HG03457 (cell line): ENCODE measurements at regions not wholly inside any gene's neighbourhood (a gene's known extent, or its start where the extent isn't known, plus 50 kb on each side); places are given as distances from the start of the nearest gene placed in this dataset.
"Not testable (repeated sequence)": the region's sequence is repeated elsewhere in the genome, so short reads cannot be mapped to it uniquely, and the experiment has no call there.

ENCODE experiments used
- ATAC-seq: cut with Tn5 transposase; IDR thresholded peaks from one replicate; pipeline ENCODE4 v1.9.1; 2021; ENCODE audit warnings: moderate number of reproducible peaks; ENCODE audit not compliant: unreplicated experiment

GRCh38 chr5:162931501-162931900 lies 505.9 kb upstream of the CCNG1 start:
- no peak for ATAC-seq

DNA sequence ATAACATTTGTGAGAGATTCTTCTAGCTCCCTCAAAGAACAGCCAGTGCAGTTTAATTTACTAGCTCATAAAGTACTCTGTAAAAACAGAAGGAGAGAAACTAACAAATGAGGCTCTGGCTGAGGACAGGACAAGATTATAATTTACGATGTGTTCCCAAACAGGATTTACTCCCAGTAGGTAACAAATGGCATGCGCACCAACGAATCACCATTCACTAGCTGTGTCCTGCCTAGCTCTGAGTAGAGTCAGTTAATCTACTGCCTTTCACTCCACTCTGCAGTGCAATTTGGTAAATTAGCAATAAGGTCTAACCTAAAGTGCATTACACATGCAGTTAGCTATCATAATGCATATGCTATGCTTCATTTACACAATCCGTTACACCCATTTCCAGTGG lies 497.4 kb upstream of the CCNG1 start:
- no peak for ATAC-seq

DNA sequence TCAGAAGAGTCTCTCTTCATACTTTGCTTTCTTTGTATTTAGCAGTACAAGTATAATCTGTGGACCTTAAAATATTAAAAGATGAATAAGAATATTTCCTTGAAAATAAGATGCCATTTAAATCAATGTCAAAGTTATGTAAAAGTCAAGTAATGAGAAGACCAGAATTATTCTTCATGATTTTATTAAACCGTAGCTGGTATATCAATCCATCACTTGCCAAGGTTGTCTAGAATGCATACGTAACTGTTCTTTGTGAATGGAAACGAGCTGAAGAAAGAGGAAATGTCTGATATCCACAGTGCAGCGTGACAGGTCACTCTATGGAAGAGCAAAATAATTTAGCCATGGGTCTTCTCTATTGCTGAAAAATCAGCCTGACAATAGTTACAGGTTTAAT lies 488.7 kb upstream of the CCNG1 start:
- ATAC-seq = no peak

GRCh38 chr5:162956570-162956969 lies 480.8 kb upstream of the CCNG1 start:
- no peak for ATAC-seq

DNA sequence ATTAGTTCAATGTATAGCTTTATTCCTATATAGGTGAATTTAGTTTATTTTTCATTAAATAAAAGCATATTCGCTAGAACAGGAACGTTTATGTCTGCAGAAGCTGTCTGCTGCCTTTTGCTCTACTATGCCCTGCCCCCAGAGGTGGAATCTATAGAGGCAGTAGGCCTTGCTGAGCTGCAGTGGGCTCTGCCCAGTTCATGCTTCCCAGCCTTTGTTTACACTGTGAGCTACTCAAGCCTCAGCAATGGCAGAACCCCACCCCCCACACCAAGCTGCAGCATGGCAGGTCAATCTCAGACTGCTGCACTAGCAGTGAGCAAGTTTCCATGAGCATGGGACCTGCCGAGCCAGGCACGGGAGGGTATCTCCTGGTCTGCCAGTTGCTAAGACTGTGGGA lies 473.3 kb upstream of the CCNG1 start:
- ATAC-seq = not testable (repeated sequence)

- ATAC-seq = no peak
Observed at GRCh38 chr5:162990063-162990462, 447.3 kb upstream of the CCNG1 start.

DNA sequence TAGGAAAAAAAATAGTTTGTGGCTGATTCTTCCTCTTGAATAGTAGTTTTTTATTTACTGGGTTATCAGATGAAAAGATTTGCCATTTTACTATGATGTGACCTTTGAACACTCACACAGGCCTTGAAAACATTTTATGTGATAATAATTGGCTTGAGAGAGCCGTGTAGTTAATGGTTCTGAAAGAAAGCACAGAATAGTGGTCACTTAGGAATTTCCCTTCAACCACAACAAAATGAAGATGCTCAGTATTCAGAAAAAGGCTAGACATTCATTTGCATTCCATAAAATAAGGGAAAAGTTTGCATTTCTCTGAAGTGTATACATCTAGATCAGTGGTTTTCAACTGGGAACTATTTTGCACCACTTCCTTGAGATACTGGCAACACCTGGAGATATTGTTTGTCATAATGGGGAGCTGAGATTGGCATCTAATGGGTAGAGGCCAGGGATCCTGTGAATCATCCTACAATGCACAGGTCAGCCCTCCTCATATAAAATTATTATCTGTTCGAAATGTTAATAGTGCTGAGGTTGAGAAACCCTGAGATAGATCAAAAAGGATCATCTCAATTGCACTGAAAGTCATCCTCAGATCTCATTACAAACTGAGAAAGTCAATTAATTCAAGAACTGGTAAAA lies 446.4 kb upstream of the CCNG1 start:
- peak; percentile 95 for ATAC-seq

DNA sequence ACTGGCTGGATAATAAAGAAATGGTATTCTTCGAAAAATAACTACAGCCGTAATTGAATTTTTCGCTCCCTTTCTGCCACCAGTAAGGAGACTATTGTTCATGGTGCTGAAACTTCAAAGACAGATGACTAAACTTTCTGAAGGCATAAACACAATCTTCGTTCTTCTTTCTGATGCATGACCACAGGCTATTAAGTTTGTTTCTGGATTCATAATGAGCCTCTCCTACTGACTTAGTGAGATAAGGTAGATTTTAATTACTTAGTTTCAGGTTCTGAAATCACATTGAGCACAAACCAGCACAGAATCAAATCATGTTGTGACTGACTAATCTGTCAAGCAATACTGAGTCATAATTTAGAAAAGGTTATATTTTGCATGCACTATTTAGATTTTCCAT lies 441.8 kb upstream of the CCNG1 start:
- ATAC-seq = no peak

DNA sequence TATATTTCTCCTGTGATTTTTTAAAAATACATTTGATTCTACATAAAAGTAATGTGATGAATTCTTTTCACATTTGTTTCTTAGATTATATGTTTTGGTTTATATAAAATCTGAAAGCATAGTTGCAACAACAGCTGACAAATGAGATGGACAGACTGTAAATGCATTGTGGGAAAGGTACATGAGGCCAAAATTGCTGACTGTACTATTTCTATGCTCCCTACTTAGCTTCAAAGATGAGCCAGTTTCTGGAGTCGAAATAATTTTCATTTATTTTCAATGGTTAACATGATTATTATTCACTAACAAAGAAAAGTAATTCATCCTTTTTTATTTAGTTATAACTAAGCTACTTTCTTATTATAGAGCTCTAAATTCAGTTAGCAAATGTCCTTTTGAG lies 441.3 kb upstream of the CCNG1 start:
- no peak for ATAC-seq

DNA sequence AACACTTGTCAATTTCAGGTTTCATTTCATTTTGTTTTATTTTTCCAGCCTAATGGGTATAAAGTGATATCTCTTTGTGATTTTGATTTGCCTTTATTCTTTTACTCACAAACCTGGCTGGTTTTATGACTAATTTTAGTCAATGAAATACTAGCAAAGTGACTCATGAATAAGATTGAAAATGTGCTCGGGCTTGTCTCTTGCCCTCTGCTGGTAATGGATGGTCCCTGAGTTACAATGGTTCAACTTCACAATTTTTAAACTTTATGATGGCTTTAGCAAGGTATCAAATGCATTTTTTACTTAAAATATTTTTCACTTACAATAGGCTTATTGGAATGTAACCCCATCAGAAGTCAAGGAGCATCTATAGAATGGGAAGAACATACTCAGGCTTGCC lies 431.4 kb upstream of the CCNG1 start:
- ATAC-seq = no peak

DNA sequence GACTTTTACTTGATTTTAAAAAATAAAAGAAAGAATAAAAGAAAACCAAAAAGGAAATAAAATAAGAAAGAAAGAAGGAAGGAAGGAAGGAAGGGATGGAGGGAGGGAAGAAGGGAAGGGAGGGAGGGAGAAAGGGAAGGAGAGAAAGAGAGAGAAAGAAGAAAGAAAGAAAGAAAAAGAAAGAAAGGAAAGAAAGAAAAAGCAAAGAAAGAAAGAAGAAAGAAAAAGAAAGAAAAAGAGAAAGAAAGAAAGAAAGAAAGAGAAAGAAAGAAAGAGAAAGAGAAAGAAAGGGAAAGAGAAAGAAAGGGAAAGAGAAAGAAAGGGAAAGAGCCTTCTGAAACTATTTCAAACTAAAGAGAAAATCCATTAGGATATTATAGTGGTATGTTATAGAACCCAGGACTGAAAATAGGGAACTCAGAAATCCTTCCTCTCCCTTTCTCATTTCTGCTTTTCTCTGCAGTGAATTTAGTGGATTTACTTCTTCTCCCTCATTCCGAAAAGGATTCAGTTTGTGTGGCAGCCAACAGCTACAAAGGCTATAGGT lies 414.7 kb upstream of the CCNG1 start:
- no peak for ATAC-seq

DNA sequence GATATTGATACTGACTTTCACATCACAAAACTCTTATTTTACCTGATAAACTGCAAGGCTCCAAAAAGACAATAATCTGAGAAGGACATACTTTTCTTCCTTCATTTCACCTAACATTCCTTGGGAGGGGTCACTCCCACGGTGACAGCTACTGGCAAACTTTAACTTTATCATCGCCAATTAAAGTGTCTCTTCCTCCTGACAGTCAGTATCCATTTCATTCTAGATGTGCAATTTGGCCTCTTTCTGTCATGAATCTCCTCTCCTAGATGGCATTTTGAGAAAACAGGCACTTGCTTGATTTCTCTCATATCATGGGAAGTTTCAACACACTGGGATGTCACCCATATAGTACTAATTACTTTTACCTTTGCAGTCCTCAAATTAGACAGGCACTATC lies 413.5 kb upstream of the CCNG1 start:
- no peak for ATAC-seq

- ATAC-seq = no peak
Observed at GRCh38 chr5:163024936-163025335, 412.5 kb upstream of the CCNG1 start.

DNA sequence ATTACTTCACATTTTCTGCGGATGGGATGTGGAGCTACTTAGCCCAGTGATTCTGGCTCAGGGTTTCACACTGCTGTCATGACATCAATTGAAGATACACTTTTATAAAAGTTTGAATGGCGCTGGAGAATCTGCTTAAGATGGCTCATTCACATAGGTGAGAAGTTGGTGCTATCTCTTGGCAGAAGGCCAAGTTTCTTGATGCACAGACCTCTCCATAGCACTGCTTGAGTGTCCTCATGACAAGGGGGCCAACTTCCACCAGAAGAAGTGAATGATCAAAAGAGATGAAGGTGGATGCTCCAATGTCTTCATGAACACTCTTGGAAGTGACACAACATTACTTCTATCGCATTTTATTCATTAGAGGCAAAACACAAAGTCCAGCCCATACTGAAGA lies 403.7 kb upstream of the CCNG1 start:
- no peak for ATAC-seq

DNA sequence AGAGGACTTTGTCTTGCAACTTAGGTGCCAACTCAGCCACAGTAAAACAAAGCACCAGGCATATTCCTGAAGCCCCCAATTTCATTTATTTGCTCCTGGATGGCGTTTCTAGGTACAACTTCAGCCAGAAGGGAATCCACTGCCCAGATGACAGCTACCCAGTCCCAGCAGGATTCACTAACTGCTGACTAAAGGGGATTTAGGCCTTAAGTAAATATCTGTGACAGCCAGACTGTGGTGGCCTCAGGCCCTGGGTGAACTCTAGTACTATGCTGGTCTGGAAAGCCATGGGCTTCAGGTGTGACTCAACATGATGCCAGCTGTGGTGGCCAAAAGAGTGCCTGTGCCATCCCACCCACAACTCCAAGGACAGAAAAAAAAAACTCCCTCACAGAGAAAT lies 396.1 kb upstream of the CCNG1 start:
- no peak for ATAC-seq

DNA sequence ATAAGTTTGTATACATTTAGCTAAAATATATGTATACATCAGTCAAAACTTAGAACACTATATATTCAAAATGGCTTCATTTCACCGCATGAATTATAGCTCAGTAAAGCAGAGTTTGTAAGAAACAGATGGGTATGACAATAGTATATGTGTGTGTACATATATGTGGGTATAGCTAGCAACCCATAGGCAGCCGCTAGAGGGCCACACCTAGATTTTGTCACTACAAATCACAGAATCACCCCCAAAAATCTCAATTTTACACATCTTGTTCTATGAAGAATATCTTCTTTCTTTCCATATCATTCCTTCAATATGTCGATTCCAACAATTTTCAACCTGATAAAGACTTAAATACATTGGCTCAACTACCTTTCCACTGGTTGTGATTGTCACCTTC lies 357.8 kb upstream of the CCNG1 start:
- ATAC-seq = no peak

GRCh38 chr5:163089230-163089629 lies 348.2 kb upstream of the CCNG1 start:
- ATAC-seq = no peak

DNA sequence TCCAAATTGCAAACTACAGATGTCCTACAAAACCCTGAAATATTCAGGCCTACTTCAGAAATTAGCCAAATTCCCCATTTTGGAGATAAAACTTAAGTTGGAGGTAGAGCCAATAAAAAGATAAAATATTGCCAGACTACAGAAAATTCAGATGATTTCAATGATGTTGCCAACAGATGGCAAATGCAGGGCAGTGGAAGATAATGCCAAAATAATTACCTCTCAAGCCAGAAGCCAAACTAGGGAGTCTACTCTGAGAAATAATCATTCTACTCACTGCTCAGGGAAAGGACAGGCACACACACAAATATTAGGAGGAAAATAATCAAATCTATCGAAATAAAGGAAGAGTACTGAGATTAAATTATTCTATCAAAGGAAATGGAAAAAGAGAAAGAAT lies 347.5 kb upstream of the CCNG1 start:
- no peak for ATAC-seq

DNA sequence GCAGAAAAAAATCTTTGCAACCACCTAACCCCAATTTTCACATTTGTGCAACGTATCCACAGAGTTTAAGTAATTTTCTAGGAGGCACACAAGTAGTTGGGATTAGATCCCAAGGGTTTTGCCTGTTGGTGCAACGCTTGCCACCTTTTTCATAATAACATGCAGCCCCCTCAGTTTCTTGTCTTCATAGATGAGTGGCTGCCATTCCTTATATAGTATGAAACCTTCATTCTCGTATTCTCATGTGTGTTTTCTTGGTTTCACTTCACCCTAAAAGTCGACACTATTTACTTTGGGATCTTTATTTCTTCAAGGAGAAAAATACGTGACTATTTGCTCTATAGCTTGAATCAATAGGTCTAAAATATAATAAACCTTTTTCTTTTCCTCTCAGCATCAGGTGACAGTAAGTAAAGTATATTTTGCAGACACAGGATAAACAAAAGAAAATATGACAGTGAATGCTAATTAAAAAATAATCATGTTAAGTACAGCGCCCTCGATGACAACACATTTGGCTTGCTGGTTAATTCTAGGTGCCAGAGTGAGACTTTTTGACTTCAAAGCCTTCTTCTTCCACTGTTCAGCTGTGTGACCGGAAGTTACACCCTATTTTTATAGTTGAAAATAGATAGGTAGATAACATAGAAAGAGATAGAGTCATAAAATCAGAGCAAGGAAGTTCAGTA lies 342.8 kb upstream of the CCNG1 start:
- ATAC-seq = peak; percentile 78

DNA sequence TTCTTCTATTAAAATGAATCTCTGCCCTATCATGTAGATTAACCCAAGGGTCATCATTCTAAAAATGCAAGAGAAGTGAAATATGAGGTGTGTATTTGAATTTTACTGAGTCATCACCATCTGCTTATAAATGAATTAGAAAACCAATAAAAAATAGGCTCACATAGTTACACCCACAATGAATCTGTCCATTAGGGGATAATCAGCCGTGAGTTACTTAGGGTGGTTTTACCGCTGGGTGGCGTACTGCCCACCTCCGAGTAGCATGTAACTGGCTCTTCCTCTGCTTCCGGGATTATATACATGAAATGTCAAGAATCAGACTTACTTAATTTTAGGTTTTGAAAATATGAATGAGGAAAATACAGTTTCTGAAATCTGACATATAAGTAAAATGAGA lies 332.9 kb upstream of the CCNG1 start:
- ATAC-seq = no peak

DNA sequence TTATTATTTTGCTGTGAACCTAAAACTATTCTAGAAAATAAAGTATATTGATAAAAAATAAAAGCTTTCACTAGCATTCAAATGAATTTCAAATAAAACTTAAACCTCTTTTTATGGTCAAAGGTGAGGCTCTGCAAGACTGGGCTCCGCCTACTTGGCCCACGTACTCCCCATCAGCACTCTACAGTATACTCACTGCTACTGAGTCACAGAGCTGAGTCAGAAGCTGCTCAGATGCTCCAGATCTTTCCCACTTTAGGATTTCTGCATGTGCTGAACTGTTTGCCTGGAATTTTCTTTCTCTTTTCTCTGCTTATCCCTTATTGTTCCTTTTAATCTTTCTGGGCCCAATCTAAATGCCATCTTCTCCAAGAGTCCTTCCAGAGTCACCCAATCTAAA lies 331.9 kb upstream of the CCNG1 start:
- ATAC-seq = no peak

GRCh38 chr5:163106098-163106497 lies 331.3 kb upstream of the CCNG1 start:
- no peak for ATAC-seq

- no peak for ATAC-seq
Observed at GRCh38 chr5:163108351-163108750, 329.0 kb upstream of the CCNG1 start.
